Body of pancreas (tissue), 4 donors: ENCODE measurements at regions not wholly inside any gene's neighbourhood (a gene's known extent, or its start where the extent isn't known, plus 50 kb on each side); places are given as distances from the start of the nearest gene placed in this dataset.

Source experiments
- POLR2A ChIP-seq, 3 donors: fragments of 450-650 bp; IDR thresholded peaks; one replicate each; pipeline ENCODE4 v1.6.1; 2016; ENCODE audit warnings: antibody characterized with exemption in 3 of 3, mild to moderate bottlenecking in 2 of 3
- TF ChIP-seq, protein P1 (sequence below), 7 experiments: fragments of 450-650 bp in 4 of 7; fragments of 200-600 bp in 3 of 7; sonication (generic) in 3 of 7; IDR thresholded peaks; one replicate each; pipeline ENCODE4 v1.5.1; 2016 to 2019; ENCODE audit warnings: antibody characterized with exemption in 7 of 7

DNA sequence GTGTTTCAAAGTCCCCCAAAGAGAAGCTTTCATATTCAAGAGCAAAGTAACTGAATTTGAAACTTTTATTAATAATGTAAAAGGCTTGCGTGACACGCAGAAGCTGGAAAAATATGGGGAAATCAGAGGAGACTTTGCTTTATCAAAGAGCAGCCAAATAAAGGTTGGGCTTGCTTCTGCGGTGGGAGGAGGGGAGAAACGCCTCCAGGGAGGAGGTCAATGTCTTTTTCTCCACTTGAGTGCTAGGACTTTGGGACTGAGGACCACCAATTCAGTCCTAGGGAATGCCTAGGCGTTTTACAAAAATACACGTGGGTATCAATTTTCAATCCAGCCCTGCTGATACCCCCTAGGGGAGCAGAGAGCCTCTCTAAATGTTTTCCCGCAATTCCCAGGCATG is 60.9 kb upstream of the FZD10 start:
- TF ChIP-seq, protein P1, sequence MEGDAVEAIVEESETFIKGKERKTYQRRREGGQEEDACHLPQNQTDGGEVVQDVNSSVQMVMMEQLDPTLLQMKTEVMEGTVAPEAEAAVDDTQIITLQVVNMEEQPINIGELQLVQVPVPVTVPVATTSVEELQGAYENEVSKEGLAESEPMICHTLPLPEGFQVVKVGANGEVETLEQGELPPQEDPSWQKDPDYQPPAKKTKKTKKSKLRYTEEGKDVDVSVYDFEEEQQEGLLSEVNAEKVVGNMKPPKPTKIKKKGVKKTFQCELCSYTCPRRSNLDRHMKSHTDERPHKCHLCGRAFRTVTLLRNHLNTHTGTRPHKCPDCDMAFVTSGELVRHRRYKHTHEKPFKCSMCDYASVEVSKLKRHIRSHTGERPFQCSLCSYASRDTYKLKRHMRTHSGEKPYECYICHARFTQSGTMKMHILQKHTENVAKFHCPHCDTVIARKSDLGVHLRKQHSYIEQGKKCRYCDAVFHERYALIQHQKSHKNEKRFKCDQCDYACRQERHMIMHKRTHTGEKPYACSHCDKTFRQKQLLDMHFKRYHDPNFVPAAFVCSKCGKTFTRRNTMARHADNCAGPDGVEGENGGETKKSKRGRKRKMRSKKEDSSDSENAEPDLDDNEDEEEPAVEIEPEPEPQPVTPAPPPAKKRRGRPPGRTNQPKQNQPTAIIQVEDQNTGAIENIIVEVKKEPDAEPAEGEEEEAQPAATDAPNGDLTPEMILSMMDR (IDR thresholded peaks at IDR 0.05) = no peak
- TF ChIP-seq POLR2A (IDR thresholded peaks at IDR 0.05) = no peak
